Inflammatory macrophage (primary cell): ENCODE measurements at regions not wholly inside any gene's neighbourhood (a gene's known extent, or its start where the extent isn't known, plus 50 kb on each side); places are given as distances from the start of the nearest gene placed in this dataset.

Experiments used
- DNase-seq, 2 donors: peaks; one replicate each; pipeline ENCODE4 v3.0.0-alpha.2; 2020 to 2022

DNA sequence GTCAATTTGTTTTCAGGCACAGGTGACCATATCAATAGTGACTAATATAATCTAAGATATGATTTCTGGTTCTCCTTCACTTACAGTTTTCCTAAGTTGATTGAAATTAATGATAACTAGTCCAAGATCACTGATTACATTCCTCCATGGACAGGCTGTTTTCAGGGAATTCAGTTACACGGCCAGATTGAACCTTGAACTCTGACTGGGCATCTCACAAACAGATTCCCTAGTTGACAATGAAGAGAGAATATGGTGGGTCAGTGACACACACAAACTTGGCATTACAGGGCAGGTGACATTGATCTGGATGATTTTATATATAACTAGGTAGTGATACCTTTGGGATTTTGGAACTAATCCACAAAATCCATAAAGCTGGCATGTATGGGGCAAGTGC, 110.2 kb upstream of the EGR2 start:
- DNase-seq, result no peak

DNA sequence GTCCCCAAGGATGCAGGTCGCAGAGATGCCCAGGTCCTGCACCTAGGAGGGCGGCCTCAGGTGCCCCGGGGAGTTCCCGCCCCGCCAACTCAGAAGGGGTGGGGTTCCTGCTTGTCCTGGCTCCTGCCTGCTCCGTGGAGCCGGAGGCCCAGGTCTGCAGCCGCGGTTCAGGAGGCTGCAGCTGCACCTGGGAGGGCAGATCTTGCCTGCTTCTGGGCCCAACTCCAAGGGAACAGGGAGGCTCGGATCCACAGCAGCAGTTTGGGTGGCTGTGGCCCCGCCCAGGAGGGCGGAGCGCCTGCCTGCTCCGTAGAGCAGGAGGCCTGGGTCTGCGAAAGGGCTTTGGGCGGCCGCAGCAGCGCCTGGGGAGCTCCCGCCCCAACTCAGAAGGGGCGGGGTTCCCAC, 108.2 kb upstream of the EGR2 start:
- DNase-seq, result no peak

DNA sequence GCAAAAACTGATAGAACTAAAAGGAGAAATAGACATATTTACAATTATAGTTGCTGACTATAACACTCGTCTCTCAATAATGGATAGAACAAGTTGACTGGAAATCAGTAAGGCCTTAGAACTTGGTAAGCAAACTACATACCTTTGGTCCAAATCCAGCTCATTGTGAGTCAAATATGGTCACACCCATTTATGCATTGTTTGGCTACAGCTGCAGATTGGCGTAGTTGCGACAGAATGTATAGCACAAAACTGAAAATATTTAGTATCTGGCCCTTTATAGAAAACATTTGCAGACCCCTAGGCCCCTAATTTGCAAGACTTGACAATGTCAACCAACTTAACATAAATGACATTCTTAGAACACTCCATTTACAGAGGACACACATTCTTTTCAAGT, 103.6 kb upstream of the EGR2 start:
- DNase-seq, result no peak

DNA sequence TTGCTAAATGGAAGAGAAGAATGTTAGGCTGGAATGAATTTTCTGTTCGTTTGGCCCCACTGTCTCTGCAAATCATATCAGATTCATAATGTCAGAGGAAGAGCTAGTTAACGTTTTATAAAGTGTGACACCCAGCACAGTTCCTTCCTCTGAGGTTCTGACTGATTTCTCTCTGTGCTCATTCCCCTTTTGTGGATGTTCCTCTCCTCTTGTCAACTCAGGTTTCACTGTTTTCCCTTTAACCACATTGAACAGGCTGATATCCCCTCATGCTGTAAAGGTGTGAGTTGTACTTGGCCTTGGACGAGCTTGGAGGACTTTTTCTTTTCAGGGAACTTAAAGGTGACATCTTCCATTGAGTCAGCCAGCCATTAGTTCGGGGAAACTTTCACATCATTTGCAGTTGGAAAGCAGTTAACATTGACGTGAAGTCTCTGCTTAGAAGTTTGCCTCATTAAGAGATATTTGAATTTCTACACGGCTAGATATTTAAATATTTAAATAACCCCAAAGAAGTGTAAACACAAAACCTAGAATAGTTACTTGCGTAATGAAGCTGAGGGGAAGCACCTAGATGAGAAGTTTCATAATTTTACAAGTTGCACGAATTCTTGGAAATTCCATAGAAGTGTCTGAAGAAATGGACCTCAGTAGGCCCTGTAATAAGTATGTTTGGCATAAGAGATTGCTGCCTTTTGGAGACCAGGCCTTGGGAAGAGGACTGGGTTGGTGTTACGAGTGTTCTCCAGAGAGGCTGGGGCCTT, 101.5 kb upstream of the EGR2 start:
- DNase-seq, result peak; percentile 35 to 78

DNA sequence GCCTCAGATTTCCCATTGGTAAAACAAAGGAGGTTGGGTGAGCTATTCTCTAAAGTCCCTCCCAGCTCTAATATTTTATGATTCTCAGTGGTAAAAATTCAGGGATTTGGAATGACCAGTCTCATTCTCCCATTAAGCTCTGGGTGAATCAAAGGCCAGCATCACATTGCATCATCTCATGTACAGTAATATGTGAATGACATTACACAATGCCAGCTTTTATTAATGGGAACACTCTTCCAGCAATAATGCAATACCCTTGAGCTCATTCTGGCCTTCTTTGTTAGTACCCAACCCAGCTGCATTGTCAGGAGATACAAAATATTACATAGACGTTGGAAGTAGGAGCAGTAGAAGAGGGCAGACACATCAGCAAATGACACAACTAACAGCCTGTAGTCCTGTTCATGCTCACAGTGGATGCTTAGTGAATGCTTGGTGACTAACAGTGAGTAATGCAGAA, 100.0 kb upstream of the EGR2 start:
- peak; percentile 54 to 85 for DNase-seq

DNA sequence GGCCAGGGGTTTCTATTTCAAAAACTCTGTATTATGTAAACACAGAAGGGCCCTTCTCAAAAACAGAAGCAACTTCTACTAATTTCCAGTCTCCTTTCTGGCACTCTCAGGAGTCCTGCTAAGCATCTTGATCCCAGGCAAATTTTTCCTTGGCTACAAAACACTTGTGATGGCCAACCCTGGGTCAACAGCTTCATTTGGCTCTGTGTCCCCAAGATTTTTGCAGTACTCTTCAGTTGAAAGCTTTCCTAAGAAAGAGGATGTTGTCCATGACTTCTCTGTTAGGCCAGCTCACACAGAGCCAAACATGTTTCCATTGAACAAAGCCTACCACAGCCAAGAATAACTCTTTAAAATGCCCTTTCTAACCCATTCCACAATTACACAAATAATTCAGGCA, 99.0 kb upstream of the EGR2 start:
- peak; percentile 25 to 33 for DNase-seq

DNA sequence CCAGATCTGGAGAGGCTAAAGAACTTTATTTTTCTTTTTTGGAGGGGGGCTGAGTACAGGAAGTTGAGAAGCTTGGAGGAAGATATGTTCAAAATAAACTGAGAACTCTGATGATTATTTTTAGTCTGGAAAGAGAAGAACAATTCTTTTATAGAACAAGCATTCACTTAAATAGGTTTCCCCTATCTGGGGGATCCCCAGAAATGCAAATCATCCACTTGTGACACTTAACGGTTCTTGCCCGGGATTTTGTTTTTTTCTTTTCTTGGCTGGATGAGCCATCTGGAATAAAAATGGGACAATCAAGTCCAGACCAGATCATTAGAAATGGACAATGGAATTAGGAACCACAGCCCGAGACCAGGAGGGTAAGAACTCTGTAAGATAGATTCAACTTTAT, 95.9 kb upstream of the EGR2 start:
- DNase-seq, result no peak

DNA sequence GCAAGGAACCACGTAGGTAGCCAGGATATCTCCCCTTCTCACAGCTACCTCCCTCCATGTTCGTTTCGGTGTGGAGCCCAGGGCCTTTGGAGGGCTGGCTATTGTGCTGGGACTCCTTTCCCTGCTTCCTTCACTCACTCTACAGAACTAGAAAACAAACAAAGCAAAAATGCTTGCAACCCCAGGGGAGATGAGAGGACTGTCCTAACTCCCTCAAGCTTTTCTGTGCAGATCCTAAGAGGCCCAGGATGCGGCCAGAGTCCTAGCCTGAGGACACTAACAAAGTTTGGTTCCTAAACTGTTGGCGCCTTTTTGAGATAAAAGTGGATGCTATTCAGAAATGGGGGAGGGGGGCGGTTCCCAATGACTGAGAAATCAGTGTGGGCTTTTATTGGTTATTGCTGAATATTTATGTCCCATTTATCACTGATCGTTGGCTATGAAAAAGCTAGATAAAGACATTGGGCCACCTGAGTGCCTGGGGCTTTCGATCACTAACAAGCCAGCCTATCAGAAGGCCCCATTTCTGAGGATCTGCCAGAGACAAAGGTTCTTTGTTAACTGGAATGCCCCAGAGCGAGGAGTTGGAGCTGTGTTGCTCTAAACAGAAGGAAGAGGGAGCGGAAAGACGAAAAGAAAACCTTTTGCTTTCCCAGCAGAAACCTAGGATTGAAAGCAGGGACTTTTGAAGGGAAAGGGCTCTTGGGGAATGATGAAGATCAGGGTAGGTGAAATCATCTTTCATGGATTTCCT, 95.2 kb upstream of the EGR2 start:
- DNase-seq, result no peak

DNA sequence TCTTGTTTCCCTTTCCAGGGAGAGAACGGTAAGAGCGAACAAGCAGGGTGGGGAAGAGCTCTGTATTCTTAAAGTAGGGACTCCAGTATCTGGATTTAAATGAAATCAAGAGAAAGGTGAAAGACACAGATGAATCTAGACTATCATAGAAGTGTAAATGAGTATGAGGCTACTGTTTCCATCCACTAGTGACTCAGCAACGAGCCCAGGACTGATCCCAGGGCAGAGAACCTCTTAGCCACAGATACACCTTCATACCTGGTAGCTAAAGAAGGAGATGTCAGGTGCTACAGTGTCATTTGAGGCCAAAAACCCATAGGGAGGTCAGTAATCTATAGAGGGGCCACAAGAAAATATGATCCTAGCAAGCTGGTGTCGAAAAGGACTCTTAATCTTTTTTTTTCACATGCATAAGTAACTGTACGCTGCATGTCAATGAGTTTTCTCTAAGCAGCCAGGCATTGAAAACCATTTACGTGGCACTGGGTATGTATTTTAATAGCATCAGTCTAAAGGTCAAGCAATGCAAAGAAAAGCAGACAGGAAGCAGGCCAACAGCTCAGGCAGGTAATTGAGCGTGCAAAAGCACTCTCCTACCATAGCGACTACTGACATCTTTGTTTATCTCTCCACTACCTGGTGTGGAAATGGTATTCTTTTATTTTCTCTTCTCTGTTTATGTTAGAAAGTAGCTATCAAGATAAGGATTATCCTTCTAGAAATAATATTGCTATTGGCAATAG, 91.5 kb upstream of the EGR2 start:
- no peak for DNase-seq

DNA sequence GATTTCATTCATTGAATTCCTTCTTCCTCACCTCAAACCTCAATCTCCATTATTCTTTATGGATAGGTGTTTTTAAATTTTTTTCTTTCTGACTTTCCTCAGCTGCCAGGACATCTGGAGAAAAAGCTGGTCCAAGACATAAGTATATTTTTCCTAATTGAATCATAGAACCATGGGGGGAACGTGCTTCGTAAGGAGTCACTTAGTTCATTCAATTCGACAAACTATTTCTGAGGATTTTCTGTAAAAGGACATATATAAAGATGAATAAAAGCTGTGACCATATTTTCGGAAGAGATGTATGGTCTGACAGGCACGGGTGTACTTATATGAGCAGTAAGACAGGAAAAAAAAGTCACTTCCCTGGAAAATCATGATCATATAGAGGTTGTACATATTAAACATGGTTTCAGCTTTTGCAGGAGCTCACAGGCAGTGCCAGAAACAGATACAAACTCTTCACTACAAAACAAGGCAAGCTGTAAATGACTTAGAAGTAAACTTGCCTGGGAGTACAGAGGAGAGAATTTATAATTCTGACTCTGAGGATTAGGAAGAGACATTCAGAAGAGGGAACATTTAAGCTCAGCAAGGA, 88.2 kb upstream of the EGR2 start:
- DNase-seq, result no peak

DNA sequence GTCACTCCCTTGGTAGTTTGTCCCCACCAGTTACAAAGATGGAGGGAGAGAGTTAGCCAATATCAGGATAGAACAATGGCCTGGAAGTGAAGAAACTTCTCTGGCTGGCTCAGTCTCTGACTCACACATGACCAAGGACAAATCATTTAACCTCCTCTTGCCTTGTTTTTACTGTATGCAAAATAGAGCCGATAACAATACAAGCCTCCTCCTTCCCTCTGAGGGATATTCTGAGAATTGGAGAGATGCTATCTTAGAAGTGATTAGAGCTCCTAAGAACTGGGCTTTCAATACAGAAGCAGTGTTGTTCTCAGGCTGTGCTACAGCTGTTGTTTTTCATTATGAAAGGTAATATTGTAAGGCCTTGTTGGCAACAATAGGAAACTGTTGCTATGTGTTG, 87.7 kb upstream of the EGR2 start:
- no peak for DNase-seq

DNA sequence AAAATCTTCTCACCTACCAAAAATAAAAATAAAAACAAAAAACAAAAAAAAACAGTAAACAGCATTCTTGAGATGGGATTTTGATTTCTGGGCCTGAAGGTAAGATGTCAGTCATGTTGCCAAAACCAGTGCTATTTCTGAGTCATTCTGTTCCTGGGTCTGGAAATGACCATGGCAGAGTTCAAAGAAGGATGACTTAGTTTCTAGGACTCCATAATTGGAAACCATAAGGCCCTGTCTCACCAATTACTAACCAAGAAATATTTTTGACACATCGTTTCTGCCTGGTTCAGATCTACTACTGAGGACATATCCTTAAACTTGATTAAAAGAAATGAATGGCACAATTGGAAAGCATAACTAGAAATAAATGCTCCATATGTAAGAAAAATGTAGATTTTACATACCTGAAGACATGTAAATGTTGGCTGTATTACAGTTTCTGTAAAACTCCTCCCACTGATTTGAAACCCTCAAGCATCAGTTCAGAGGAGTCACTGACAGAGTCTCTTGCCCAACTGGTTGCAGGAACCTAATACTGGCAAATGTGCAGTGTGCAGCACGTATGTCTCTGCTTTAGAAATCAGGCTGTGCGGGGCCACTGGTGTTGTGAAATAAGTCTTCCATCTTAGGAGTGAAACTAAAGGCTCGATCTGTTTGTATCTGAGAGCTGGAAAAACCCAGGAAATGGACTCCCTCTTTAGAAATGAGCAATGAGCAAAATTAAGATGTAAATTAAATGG, 84.8 kb upstream of the EGR2 start:
- peak in 1 of 2 donors; percentile 8 for DNase-seq

DNA sequence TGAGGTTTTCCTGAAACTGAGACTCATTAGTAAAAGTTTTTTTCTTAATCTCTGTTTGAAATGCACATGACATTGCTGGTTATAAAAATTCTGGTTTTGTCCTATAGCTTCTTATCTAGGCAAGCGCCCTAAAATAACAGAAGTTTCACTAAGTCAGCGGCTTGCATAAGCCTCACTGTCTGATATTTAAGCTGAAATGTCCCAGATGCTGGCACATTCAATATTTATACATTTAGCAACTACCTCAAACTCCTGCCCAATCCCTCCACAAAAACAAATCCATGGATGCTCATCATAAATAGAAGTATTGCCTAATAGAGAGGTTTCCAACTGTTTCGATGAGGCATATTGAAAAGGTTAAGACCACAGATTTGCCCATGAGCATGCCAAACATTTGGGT, 83.1 kb upstream of the EGR2 start:
- no peak for DNase-seq

DNA sequence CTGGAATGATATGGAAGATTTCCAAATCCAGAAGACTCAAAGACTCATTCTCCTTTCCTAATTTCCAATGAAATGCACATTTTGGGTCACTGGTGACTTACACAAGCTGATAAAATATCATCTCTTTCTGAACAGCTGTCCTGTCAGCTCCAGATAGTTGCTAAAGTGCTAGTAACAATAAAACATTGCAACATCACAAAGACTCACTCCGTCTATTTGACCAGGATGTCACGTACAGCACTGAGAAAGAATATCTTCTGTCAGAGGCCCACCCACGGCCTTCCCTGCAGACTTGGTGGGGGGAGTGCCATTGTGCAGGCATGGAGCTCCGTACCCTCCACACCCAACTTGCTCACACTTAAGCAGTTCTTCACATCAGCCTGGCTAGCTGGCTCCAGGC, 78.9 kb upstream of the EGR2 start:
- DNase-seq, result no peak

DNA sequence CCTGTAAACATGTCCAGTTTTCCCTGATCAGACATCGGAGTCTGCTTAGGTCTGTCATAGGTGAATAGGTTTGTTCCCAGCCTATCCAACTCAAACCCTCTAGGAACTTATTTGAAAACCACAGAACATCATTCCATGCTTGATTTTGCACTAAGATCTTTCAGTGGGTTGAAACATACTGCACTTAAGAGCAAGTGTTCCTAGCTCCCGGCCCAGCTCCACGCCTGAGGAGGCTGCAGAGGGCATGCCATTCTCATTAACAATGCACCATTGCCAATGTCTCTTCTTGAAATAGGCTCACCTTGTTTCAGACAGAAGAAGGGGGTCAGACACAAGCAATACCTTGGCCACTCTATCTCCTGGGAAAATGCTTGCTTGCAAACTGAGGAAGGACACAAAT, 78.0 kb upstream of the EGR2 start:
- DNase-seq, result no peak

DNA sequence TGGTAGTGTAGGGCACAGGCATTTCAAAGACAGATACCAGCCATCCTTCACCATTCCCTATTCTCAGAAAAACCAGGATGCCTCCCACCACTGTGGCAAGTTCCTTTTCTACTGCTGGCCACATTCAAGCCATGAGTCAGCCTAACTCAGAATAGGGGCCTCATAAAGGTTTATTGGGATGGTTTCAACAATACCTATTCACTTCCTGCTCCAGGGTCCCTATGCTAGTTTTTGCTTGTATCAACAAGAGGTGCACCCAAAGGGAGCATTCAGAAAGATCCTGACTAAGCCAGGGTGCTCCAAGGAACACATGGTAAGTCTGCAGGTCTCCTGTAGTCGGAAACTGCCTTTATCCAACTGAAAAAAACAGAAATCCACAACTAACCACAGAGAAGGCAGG, 76.9 kb upstream of the EGR2 start:
- no peak for DNase-seq

DNA sequence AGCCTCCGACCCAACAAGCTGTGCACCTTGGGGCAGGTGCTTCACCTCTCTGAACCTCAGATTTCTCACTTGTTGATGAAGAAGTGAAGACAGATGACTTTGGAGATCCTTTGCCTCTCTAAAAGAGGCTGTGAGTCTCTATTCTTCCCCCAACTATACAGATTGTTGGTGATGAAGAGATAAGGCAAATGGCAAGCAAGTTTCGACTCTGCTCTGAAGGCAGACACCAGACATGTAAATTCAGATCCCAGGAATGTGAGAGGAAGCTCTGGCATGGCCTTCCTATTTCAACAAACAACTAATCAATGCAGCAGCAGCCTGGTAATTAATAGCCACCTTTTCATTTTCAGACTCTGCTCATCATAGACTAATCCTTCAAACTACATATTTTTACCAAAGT, 74.2 kb upstream of the EGR2 start:
- DNase-seq, result no peak

DNA sequence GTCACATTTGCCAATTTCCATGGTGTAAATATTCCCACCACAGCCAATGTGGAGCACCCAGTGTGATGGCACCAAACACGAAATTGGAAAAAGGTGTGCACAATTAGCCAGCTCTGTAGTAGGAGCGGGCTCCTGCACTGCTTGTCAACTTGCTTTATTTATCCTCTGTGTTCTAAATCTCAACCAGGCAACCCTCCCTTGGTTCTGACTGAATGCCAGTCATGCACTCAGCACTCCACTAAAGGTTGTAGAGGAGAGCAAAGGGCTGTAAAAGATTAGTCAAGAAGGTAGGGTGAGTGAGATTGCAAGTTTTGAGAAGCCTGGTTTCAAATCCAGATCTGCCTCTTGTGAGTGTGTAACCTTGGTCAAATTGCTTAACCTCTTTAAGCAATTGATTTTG, 71.5 kb upstream of the EGR2 start:
- DNase-seq, result no peak

DNA sequence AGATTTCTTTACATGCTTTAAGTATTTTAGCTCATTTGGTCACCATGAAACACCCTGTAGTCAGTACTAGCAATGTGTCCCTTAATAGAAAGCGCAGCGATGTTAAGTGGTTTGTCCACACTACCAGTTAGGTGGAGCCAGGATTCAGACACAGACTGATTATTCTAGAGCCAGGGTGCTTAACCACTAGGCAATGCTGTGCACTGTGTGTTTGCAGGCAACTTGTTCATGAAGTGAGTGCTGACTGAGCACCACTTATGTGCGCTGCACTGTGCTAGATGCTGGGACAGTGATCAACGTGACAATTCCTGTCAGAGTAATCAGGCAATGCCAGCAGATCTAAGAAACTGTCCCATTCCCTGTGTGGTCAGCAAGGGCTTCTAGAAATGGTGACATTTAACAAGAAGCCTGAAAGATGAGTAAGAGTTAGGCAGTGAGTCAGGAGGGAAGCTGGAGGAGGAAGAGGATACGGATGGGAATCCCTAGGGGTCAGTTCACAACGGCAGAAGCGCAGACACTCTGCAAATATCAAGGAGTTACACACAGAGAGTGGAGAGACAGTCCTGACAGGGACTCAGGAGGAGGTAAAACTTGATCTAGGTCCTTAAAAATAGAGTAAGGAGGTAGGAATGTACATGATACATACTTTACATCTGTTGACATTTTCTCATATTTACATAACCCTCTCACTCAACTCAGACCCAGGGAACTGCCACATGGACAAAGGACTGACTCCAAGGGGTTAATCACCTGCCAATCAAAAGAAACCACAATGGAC, 69.7 kb upstream of the EGR2 start:
- DNase-seq, result peak; percentile 45 to 49

DNA sequence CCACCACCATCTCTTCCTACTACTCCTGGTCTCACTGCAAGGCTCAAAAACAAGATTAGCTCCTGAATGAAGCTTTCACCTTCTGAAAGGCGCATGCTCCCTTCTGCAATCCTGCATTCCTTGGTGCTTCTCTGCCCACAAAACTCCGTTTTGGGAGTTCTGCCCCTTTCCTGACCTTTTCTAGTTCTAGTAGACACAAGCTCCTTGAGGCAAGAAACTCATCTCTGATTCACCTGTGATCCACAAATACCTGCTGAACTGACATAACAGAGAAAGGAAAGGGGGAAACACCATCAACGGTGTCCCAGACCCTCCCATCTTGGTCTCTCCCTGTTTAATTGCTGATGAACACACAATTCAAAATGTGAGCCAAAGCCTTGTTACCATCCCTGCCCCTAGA, 64.0 kb upstream of the EGR2 start:
- DNase-seq, result no peak

DNA sequence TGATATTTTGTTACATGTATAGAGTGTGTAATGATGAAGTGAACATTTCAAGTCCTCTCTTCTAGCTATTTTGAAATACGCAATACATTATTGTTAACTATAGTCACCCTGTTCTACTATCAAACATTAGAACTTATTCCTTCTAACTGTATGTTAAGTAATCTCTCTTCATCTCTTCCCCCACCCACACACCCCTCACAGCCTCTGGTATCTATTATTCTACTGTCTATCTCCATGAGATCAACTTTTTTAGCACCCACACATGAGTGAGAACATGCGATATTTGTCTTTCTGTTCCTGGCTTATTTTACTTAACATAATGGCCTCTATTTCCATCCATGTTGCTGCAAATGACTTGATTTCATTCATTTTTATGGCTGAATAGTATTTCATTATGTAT, 57.7 kb upstream of the EGR2 start:
- no peak for DNase-seq

DNA sequence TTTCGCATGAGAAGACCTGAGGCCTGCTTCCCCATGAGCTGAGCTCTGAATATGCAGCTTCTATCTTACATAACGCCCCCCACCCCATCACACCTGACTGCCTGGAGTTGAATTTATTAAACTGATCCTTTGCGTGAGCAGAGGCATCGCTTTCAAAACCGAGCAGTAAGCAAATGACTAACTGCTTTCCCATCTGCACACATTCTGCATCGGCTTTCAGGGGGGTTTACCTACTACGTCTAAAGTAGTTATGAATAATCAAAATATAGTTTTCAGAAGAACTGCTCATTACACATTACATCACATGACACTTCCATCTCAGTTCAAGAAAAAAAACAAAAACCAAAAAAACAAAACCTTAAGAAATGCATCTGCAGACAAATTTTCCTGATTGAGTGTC, 54.7 kb upstream of the EGR2 start:
- no peak for DNase-seq
